ENCODE measurements at regions not wholly inside any gene's neighbourhood (a gene's known extent, or its start where the extent isn't known, plus 50 kb on each side); places are given as distances from the start of the nearest gene placed in this dataset.

DNA sequence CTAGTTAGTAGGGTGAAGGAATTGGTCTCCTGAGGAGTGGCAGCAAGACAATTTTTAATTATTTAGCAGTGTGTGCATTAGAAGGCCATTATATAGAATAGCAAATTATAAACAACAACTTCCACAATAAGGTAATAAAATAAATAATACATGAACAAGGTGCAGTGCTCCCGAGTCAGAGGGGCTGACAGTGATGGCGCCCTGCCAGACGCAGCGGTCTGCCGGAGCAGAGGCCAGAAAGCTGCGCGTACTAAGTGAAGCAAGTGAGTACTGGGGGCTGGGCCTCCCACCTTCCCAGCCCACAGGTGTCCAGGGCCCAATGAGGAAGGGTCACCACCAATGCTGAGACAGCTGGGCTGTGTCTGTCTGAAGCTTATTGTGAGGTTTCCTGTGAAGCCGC, 72.0 kb upstream of the VRK1 start:
- Histone ChIP-seq H3K27ac (ENCODE audit: low read depth, low read length) (no peak overlapping the region), H3K4me2 (ENCODE audit: low read depth, low read length, poor library complexity, severe bottlenecking) (no peak overlapping the region), H3K36me3 (ENCODE audit: low read length) (no peaks in the 10 kb centered on the region), H3K9me2 (replicated peaks; ENCODE audit: insufficient read depth, low read length) (no peaks in the 10 kb centered on the region), H3K27me3 (ENCODE audit: low read length) (no peaks in the 10 kb centered on the region), H3K79me2 (ENCODE audit: insufficient read depth, low read length) (no peaks in the 10 kb centered on the region), H3K9ac (ENCODE audit: low read length) (no peak overlapping the region), H3F3A (ENCODE audit: insufficient read depth) (no peaks in the 10 kb centered on the region), H4K20me1 (ENCODE audit: low read depth, low read length) (no peaks in the 10 kb centered on the region), H2AFZ (ENCODE audit: low read depth, low read length, severe bottlenecking) (no peak overlapping the region), H3K4me3 (ENCODE audit: insufficient read depth, low read length, poor library complexity, severe bottlenecking) (no peak overlapping the region), H3K9me3 (ENCODE audit: insufficient read depth, low read length) (no peaks in the 10 kb centered on the region)
- TF ChIP-seq, protein P1, sequence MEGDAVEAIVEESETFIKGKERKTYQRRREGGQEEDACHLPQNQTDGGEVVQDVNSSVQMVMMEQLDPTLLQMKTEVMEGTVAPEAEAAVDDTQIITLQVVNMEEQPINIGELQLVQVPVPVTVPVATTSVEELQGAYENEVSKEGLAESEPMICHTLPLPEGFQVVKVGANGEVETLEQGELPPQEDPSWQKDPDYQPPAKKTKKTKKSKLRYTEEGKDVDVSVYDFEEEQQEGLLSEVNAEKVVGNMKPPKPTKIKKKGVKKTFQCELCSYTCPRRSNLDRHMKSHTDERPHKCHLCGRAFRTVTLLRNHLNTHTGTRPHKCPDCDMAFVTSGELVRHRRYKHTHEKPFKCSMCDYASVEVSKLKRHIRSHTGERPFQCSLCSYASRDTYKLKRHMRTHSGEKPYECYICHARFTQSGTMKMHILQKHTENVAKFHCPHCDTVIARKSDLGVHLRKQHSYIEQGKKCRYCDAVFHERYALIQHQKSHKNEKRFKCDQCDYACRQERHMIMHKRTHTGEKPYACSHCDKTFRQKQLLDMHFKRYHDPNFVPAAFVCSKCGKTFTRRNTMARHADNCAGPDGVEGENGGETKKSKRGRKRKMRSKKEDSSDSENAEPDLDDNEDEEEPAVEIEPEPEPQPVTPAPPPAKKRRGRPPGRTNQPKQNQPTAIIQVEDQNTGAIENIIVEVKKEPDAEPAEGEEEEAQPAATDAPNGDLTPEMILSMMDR (IDR thresholded peaks at IDR 0.05; ENCODE audit: insufficient read depth, low read length, poor library complexity, severe bottlenecking): no peak
- TF ChIP-seq EZH2phosphoT487 (conservative IDR thresholded peaks at IDR 0.05; ENCODE audit: low read length): no peak

DNA sequence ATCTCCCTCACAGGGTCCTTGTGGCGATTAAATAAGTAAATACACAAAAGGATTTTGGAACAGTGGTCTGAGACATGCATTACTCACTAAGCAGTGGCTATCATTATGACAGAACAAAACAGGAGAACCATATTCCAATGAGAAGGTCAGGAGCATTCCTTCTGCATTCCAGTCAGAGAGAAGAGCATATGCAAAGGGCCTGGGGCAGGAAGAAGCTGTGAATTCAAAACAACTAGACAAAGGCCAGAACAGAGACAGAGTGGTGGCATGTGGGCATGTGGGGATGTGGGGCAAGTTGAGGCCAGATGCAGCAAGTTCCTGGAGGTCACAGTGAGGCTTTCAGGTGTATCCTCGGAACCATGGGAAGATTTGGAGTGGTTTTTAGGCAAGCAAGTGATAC, 70.1 kb upstream of the VRK1 start:
- Histone ChIP-seq H3K9ac (ENCODE audit: low read length) (no peak overlapping the region), H3K4me3 (ENCODE audit: insufficient read depth, low read length, poor library complexity, severe bottlenecking) (no peak overlapping the region), H3K27me3 (ENCODE audit: low read length) (no peaks in the 10 kb centered on the region), H3K79me2 (ENCODE audit: insufficient read depth, low read length) (no peaks in the 10 kb centered on the region), H3K9me2 (replicated peaks; ENCODE audit: insufficient read depth, low read length) (no peaks in the 10 kb centered on the region), H4K20me1 (ENCODE audit: low read depth, low read length) (no peaks in the 10 kb centered on the region), H2AFZ (ENCODE audit: low read depth, low read length, severe bottlenecking) (no peak overlapping the region), H3K36me3 (ENCODE audit: low read length) (no peaks in the 10 kb centered on the region), H3K27ac (ENCODE audit: low read depth, low read length) (no peak overlapping the region), H3K4me2 (ENCODE audit: low read depth, low read length, poor library complexity, severe bottlenecking) (no peak overlapping the region), H3F3A (ENCODE audit: insufficient read depth) (no peaks in the 10 kb centered on the region), H3K9me3 (ENCODE audit: insufficient read depth, low read length) (no peaks in the 10 kb centered on the region)
- TF ChIP-seq, protein P1 (IDR thresholded peaks at IDR 0.05; ENCODE audit: insufficient read depth, low read length, poor library complexity, severe bottlenecking): no peak
- TF ChIP-seq EZH2phosphoT487 (conservative IDR thresholded peaks at IDR 0.05; ENCODE audit: low read length): no peak

DNA sequence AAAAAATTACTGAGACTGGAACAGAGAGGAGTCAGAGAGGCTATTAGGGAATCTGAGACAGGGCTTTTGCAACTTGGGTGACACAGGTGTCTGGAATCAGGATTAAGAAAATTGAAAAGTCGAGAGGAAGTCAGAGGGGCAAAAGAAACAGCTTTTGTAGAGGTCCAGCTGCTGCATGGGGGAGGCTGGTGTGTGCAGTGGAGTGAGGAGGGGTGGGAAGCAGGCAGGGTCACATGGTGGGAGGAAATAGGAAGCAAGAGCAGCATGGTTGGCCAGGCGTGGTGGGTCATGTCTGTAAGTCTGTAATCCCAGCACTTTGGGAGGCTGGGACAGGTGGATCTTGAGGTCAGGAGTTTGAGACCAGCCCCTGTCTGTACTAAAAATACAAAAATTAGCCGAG, 69.7 kb upstream of the VRK1 start:
- Histone ChIP-seq H3K4me2 (ENCODE audit: low read depth, low read length, poor library complexity, severe bottlenecking) (no peak overlapping the region), H3K9ac (ENCODE audit: low read length) (no peak overlapping the region), H3K4me3 (ENCODE audit: insufficient read depth, low read length, poor library complexity, severe bottlenecking) (no peak overlapping the region), H3K79me2 (ENCODE audit: insufficient read depth, low read length) (no peaks in the 10 kb centered on the region), H3K27ac (ENCODE audit: low read depth, low read length) (no peak overlapping the region), H3F3A (ENCODE audit: insufficient read depth) (no peaks in the 10 kb centered on the region), H4K20me1 (ENCODE audit: low read depth, low read length) (no peaks in the 10 kb centered on the region), H2AFZ (ENCODE audit: low read depth, low read length, severe bottlenecking) (no peak overlapping the region), H3K27me3 (ENCODE audit: low read length) (no peaks in the 10 kb centered on the region), H3K9me2 (replicated peaks; ENCODE audit: insufficient read depth, low read length) (no peaks in the 10 kb centered on the region), H3K9me3 (ENCODE audit: insufficient read depth, low read length) (no peaks in the 10 kb centered on the region), H3K36me3 (ENCODE audit: low read length) (no peaks in the 10 kb centered on the region)
- TF ChIP-seq, protein P1 (IDR thresholded peaks at IDR 0.05; ENCODE audit: insufficient read depth, low read length, poor library complexity, severe bottlenecking): no peak
- TF ChIP-seq EZH2phosphoT487 (conservative IDR thresholded peaks at IDR 0.05; ENCODE audit: low read length): no peak

Measured in SU-DHL-6 (cell line).